Stimulated activated CD8-positive, alpha-beta memory T cell treated with anti-CD3 and anti-CD28 coated beads, Interleukin-12 subunit alpha, Interleukin-12 subunit beta, amount 100 ng/mL, for 1 hour (primary cell): ENCODE measurements at regions not wholly inside any gene's neighbourhood (a gene's known extent, or its start where the extent isn't known, plus 50 kb on each side); places are given as distances from the start of the nearest gene placed in this dataset.
"Not testable (repeated sequence)": the region's sequence is repeated elsewhere in the genome, so short reads cannot be mapped to it uniquely, and the experiment has no call there.

Experiments
- DNase-seq: peaks from one replicate; pipeline ENCODE4 v3.0.0-alpha.2; 2020; ENCODE audit warnings: low read depth

DNA sequence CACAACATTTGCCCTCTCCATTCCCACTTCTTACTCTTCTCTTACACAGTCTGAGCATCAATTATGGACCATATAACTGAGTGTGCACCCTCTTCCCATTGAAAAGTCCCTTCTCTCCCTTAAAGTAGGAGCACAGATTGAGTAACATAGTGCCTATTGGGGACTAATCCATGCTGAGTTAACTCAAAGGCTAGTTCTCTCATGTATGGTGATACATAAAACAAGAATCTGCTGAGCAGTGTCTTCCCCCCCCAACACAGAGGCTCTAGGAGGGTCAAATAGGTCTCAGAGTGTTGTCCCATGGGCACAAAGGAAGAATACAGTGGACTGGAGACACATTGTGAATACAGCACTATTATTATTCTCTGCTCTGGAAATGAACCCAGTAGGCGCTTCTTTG, 274.6 kb upstream of the BOD1L1 start:
- no peak for DNase-seq

DNA sequence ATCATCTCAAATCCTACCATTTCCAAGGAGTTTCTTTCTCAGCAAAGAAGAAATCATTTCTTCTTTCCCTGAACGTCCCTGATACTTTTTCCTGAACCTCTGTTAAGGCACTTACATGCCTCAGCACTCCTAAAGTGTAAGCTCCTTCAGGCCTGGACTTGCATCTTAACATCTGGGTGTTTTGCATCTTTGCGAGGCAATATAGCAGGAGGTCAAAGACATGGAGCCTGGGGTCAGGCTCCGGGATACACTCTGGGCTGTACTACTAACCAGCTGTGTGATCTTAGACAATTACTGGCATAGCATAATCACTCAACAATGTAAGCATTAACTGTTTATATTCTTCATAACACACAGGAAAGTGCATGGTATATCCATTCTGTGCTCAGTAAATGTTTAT, 275.5 kb upstream of the BOD1L1 start:
- DNase-seq: no peak

DNA sequence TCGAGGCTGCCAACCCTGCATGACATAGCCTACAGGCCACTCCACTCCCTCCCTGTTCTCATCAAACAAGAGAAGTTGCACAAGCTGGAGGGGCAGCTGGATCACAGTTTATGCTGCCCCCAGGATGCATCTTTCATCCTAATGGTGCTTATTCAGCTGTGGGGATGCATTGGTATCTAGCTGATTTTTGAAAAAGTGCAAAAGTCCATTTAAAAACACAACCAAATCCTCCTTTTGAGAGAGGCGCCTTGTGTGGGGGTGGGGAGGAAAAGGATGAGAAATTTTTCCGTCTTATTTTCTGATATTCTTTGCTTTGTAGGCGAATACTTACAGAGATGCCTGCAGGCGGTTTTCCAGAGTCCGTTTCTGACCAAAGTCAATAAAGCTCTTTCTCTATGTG, 276.4 kb upstream of the BOD1L1 start:
- no peak for DNase-seq

DNA sequence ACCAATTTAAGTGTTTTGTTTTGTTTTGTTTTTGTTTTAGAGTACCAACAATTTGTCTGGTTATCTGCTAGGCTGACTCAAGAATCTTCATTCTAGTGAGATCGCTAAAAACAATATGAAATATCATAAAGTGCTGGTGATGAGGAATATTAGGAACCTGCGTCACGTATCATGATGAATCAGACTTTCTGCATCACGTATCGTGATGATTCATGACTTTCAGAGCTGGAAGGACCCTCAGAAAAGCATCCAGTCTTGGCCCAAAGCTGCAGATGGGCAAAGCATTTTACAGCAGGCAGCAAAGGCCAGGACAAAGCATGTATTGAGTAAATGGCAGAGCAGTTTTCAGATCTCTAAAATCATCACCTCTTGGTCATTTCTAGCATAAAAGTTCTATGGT, 278.0 kb upstream of the BOD1L1 start:
- no peak for DNase-seq

DNA sequence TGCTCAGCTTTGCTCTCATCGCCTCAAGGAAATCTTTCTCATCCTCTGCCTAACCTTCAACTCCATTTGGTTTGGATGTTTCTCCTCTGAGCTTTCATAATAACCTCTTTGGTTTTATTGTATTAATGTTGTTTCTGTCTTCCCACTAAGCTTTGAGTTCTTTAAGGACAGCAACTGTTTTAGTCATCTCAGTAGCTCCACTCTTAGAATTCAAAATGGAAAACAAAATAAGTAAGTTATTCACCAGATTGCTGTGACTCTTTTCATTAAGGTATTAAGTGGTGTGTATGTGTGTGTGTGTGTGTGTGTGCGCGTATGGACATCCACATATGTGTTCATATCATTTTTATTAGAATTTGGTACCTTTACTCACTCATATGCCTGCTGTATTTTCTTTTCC, 279.2 kb upstream of the BOD1L1 start:
- no peak for DNase-seq

DNA sequence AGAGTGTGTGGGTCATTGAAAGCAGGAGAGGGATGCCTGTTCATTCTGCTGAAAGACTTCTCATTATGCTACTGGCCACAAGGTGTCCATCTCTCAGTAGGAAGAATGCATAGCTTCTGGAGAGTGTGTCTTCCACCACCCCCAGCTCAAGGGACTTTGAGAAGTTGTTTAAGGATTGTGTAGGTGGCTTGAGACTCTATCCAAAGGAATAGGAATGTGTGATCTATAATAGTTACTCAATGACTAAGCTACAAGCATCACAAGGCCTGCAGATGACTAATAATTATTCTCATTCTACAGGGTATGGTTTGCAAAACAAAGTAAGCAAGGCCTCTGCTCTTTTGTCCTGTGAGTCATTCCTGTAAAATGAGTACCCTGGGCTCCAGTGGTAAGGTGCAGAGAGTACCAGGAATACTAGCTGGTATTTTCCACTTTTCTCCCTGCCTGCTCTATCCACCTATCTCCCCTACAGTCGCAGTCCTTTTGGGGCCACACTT, 279.8 kb upstream of the BOD1L1 start:
- no peak for DNase-seq

DNA sequence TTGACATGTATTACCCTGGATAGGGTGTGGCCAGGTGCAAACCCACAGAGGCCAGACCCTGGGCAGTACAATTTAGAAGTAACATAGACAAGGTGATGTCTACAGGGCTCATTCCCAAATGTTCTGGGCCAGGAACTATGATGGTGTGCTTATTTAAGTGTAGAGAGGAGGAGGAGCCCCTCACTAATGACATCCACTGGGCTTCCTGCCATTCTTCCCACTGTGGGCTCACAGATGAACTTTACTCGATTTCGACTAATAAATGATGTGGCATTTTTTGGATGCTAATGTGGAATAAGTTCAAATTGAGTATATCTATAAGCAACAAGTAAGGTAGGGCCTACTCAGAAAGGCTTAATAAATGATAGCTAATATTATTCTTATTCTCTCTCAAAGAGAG, 280.9 kb upstream of the BOD1L1 start:
- DNase-seq: no peak

DNA sequence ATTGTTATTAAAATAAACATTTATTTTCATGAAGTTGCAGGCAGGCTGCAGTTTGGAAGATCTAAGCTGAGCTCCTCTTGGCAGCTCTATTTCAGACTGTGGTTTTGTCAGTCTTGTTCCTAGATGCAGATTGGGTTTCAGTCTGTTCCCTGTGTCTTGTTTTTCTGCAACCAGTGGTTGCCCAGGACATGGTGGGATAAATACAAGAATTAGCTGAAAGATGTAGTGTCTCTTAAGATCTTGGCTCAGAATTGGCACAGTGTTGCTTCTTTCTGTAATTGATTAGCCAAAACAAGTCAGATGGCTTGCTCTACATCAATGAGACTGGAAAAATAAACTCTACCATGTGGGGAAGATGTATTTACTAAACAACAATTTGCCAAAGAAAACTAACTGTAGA, 283.0 kb upstream of the BOD1L1 start:
- no peak for DNase-seq

DNA sequence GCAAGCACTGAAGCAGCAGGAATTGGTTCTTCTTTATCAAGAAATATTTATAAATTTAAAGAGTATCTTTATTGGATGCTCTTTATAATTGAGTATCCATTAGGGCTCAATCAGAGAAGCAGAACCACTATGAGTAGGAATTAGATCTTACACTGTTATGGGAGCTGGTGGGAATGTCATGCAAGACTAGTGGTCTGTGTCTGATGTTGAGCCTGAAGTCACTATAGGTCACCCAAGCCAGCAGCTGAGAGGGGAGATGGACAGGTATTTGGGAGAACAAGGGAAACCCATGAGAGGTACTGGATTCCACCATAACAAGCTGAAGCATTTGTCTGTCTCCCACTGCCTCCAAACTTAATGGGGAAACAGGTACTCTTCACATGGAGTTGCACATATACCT, 283.7 kb upstream of the BOD1L1 start:
- DNase-seq: no peak

DNA sequence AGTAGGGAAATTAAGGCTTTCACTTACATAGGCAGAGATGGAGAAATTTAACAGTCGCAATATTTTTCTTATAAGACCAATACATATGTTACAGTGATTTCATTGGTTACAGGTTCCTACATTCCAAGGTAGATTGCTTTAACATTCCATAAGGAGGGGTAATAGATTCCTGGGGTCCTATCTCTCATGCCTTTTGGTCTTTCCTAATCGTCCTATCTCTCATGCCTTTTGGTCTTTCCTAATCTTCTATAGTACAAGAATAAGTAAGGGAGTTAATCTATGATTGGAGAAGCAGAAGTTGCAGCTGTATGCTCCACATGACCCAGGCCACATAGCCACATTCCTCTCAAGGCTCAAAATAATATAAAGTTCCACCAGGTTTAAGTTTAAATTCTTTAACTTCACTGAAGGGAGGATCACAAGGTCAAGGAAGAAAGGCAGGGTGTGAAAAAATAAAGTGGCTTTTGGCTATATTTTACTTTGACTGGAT, 285.0 kb upstream of the BOD1L1 start:
- no peak for DNase-seq

DNA sequence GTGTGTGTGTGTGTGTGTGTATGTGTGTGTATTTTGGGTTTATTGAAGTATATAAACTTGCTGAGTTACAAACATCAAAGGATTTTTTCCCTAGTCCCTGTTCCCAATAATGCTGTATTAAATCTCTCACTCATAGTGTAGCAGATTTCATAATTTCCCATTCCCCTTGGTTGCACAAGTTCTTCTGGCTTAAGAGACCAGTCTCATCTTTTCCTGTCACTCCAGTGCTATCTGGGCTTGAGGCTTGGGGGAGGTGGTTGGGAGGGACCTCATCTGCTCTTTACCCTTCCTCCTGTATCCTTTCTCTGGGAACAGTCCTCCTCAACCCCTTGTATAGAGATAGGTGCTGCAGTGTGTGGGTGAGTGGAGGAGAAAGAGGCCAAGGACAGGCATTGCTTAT, 285.4 kb upstream of the BOD1L1 start:
- no peak for DNase-seq

DNA sequence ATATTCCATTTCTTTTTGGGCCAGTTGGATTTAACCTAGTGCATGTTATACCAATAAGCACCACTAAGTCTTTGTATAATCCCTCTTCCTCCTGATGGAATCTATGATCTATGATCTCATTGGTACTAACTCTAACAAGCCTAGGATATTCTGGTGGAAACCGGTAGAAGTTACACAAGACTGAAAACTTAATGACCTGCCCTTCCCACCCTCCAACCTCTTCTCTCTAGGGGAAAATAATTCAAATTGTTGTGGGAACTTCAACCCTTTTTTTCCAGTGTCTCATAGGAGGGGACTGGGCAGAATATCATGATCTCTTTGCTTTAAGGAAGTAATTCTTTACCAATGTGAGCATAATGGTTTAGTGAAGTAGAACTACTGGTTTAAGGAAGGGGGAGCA, 289.5 kb upstream of the BOD1L1 start:
- DNase-seq: no peak

DNA sequence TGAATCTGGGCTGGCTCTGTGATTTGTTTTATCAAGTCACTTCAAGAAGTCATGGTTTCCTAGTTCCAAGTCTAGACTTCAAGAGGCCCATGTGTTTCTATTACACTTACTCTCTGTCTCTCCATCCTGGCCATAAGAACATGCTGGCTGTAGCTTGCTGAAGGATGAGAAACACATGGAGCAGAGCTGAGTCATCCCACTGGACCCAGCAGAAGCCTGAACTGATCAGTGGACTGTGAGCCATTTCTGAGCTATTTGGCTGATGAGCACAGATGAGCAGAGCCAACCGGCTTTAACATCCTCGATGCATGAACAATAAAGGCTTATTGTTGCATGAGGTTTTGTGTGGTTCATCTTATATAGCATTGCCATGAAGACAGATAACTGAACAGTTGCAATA, 290.6 kb upstream of the BOD1L1 start:
- no peak for DNase-seq

DNA sequence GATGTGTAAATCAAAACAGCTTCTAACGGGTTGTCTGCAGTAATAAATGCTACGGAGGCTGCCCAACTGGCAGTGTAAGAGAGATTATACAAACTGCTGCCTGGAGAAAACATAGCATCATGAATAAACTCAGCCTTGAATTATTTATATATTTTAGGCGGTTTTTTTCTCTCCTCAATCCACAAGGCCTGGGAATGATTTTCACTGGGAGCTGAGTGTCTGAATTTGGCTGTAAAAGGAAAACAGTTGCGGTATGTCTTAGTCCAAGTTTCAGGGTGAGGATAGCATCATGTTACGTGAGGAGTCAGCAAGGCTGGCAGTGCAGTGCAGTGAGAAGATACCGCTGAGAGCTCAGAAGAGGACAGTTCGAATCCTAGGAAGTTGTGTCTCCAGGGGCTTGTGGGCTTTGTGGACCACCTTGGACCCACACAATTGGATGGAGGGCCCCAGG, 291.5 kb upstream of the BOD1L1 start:
- DNase-seq: no peak

DNA sequence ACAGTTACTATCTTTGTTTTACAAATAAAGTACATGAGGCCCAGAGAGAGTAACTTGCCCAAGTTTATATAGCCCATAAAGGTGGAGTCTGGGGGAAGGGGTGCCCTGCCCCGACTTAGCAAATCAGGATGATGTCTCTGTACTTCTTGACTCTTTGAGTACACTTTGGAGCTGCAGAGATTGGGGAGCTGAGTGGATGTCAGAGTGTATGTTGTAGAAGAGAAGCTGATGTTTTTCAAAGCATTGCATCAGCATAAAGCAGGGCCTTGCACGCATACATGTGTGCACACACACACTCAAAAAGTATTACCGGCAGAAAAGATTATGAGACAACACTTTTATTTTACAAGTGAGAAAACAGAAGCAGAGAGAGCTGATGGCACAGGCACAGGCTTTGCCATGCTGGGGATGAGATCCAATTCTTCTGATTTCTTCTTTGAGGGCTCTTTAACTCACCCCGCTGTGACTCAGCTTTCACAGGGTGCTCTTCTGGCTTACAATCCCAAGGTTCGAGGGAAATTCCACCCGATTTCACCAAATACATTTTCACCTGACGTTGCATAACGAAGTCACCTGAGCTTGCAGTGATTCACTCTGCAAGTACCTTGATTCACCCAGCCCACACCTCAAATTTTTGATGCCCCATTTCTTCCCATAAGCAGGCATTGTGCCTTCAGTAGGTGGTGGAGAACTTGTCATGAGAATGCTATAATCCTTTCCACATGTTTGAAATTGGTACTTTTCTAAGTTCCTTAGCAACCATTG, 292.8 kb upstream of the BOD1L1 start:
- DNase-seq: no peak

DNA sequence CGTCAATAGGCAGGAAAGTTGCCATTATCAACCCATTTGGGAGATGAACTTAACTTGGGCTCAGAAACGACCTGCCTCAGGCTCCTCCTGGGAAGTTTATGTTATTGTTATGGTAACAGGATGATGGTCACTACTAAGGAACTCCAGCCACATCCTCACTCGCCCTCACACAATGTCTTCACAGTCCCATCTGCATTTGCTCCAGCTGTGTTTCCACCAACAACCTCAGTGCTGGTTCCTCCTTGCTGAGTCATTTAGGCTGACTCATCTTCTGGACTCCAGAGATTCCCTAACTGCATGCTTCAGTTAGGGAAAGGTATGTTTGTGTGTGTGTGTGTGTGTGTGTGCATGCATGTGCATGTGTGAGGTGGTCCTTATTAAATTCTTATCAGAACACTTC, 293.4 kb upstream of the BOD1L1 start:
- DNase-seq: no peak

DNA sequence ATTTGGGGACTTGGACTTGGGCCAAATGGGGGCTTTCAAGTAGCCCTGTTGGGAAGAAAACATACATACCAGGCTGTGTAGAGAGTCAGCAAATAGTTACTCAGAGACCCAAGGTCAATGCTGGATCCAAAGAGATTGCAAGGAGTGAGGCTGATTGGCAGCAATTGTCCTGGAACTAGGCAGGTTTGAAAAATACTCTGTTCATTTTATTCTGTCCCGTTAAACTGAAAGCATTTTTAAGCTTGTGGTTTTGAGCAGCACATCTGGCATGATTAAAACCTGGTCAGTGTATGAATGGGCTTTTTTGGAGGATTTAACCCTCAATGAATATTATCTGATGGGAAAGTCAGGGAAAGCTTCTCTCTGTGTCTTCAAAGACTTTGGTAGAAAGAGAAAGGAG, 294.3 kb upstream of the BOD1L1 start:
- DNase-seq: no peak

DNA sequence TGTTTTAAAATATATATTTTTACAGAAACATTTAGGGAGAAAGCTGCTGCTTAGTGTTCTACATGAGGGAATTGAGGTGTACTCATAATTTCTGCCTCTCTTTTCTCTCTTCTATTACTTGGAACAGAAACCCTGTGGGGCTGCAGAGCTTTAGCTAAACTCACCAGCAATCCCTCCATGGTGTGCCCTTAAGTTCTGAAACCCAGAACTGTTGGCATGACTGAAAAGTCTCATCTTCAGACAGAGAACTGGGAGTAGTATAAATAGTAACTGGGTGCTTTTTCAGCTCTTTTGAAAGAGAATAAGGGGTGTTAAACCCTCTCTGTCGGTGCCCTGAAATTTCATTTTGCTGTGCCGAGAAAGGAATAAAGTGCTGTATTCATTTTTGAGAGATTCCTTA, 294.9 kb upstream of the BOD1L1 start:
- no peak for DNase-seq

DNA sequence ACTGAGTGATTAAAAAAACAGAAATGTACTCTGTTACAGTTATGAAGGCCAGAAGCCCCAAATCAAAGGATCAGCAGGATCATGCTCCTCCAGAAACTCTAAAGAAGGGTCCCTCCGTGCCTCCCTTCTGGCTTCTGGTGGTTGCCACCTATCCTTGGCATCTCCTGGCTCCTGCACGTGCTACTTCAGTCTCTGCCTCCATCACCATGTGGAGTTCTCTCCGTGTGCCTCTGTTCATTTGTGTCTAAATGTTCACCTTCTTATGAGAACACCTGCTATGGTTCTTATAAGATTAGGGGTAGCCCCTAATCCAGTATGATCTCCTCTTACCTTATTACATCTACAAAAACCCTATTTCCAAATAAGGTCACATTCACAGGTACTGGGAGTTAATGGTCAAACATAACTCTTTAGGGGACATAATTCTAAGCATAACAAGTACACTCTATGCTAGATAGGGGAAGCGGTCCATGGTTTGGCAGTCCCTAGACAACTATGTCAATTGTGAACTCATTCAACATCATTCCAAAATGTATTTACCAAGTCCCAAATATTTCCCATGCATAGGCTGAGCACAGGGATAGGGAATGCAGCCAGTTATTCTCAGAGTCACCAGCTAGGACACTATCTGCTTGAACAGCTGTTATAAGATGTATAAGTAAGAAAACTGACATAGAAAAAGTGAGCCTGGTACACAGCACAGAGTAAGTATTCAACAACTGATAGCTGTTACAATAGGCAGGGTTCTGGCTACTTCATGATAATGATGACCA, 295.5 kb upstream of the BOD1L1 start:
- no peak for DNase-seq

DNA sequence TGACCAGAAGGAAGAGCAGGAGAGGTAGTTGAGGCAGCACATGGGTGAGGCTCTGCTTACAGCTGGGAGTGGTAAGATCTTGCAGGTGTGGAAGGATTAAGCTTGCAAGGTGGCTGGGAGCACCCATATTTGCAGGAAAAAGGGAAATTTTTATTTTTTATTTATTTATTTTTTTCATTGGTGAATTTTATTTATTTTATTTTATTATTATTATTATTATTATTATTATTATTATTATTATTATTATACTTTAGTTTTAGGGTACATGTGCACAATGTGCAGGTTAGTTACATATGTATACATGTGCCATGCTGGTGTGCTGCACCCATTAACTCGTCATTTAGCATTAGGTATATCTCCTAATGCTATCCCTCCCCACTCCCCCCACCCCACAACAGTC, 297.4 kb upstream of the BOD1L1 start:
- DNase-seq: not testable (repeated sequence)

DNA sequence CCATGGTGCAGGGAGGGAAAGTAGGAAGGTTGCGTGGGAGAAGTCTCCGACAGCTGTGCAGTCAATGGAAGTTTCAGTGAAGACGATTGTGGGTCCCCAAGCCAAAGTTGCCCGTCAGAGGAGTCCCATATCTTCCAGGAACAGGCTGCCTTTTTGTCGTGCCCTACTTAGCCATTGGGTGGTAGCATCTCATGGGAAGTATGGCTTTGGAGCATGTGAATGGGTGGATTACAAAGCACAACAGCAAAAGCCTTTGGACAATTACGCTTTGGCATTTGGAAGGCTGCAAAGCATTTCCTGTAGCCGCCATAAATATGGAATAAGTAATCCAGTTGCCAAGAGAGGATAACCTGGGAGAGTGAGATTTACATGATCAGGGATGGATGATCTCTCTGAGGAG, 300.7 kb upstream of the BOD1L1 start:
- no peak for DNase-seq

DNA sequence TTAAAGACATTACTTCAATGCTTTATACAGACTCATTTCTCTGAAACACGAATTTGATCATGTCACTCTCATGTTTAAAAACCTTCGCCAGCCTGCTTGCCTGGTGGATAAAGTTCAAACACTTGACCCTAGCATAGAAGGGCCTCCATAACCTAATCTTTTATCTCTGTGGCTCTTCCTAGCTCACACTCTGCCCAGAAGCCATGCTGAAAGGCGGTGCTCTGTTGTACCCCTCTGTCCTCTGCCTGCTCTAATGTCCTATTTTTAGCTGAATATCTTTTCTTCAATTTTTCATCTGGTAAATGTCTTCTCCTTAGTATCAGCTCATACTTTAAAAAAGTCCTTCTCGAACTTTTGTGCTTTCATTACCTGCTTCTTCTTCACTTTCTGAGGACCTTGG, 302.6 kb upstream of the BOD1L1 start:
- DNase-seq: no peak

DNA sequence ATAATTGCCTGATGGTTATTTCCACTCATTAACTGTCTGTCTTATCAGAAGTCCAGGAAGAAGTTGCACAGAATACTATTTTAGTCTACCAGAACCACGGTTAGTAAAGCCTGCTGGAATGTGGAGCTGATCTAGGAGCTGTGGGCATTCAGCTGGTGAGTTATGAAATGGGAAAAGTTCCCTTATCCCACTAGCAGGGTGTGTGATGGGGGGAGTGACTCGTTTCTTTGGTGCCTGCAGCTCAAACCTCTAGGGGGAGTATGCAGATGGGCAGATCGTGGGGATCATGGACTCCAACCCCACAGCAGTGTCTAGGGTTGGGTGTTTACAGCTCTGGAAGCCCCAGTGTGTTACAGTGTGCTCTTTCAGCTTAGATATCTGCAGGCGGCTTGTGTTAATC, 305.7 kb upstream of the BOD1L1 start:
- DNase-seq: no peak
